ENCODE measurements at regions not wholly inside any gene's neighbourhood (a gene's known extent, or its start where the extent isn't known, plus 50 kb on each side); places are given as distances from the start of the nearest gene placed in this dataset.

DNA sequence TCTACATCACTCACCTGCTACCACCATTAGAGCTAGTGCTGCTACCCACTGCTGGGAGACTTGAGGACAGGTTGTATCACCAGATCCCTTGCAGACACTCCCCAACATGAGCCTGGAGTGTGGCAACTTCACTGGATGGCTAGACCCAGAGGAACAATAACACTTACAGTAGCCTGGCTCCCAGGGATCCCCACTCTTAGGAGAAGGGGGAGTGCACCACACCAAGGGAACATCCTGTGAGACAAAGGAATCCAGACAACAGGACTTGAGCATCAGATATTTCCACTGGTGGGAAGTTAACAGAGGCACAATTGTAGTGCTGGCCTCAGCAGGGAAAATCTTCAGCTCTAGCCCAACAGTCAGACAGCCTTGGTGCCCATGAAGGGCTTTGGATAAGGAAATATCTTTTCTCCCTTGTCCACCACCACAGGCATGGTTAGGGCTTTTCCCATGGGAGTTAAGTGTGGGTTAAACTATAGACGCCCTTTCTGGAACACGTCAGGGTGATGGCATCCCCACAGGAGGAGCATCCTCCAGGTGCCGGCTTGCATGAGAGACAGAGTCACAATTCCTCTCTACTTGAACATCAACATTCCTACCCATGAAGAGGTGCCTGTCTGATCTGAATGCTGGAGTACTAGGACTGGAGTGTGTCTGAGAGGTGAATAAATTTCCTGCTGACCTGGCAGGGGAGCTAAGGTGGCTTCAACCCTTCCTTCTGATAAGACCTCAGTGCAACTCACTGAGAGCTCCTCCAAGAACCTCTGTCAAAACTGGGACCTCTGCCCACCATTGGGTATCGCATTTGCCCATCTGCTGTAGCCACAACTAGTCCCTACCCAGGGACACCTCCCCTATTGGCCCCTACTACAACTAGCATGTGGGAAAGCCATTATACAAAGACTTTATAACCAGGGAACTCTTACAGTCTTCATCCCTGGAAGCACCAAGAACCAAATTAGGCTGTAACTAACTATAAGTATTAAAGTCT is 55.4 kb upstream of the SIRPG start:
- DNase-seq (ENCODE audit: low read depth, low spot score): no peak

GRCh38 chr20:1711826-1712601 is 54.4 kb upstream of the SIRPG start:
- DNase-seq (ENCODE audit: low read depth, low spot score): no peak

GRCh38 chr20:1711266-1711665 is 53.7 kb upstream of the SIRPG start:
- no peak for DNase-seq (ENCODE audit: low read depth, low spot score)

GRCh38 chr20:1710484-1710883 is 52.9 kb upstream of the SIRPG start:
- DNase-seq (ENCODE audit: low read depth, low spot score): no peak

DNA sequence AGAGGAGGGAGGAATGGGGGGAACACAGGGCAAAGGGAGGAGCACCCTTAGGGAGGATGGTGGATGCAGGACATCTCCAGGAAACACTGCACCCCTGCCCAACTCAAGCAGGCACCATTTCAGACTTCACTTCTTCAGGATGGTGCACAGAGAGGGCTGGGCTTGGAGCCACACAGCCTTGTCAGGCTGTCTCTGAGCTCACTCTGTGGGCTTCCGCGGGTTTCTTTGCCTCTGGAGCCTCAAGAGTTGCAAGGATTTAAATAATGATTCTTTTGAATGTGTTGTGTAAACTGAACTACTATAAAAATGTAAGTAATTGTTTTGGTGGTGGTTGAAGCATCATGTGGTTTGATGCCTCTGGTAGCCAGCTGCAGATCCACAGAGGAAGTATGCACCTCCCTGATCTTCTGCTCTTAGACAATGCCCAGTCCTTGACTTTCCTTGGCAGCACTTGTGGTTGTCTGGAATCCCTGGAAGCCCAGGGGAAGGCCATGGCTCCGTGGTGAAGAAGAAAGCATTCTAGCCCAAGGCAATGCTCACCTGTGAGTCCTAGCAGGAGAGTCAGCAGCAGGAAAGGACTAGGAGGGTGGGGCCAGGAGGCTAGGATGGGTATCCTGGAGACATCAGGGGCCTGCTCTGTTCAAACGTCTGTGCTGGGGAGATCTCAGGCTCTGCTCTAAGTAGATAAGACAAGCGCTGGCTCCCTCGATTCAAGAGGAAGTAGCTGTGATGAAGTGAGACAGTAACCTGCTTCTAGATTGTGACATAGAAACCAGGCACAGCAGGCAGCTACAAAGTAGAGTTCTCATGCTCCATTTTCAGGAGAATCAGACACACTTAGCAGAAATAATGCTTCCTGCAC is 50.2 kb upstream of the SIRPG start:
- DNase-seq (ENCODE audit: low read depth, low spot score): no peak

Data from iPS DF 19.7 (cell line).